Vagina (tissue), 2 donors: ENCODE measurements at regions not wholly inside any gene's neighbourhood (a gene's known extent, or its start where the extent isn't known, plus 50 kb on each side); places are given as distances from the start of the nearest gene placed in this dataset.

Experiments
- POLR2A ChIP-seq, 2 donors: fragments of 450-650 bp; IDR thresholded peaks; one replicate each; pipeline ENCODE4 v1.6.1; 2017; ENCODE audit warnings: antibody characterized with exemption in 2 of 2, mild to moderate bottlenecking in 2 of 2, moderate library complexity in 2 of 2
- POLR2AphosphoS5 ChIP-seq, 2 donors: sonication (generic); formaldehyde crosslinking; IDR thresholded peaks; one replicate each; pipeline ENCODE4 v1.9.0; 2017; ENCODE audit warnings: antibody characterized with exemption in 2 of 2, mild to moderate bottlenecking in 2 of 2, low read depth in 1 of 2; ENCODE audit not compliant: insufficient read depth in 1 of 2
- TF ChIP-seq, protein P1 (sequence below), 3 experiments: fragments of 450-650 bp in 2 of 3; fragments of 200-600 bp in 1 of 3; sonication (generic) in 1 of 3; IDR thresholded peaks; one replicate each; pipeline ENCODE4 v1.5.1; 2017 to 2019; ENCODE audit warnings: antibody characterized with exemption in 3 of 3, mild to moderate bottlenecking in 2 of 3, moderate library complexity in 2 of 3

DNA sequence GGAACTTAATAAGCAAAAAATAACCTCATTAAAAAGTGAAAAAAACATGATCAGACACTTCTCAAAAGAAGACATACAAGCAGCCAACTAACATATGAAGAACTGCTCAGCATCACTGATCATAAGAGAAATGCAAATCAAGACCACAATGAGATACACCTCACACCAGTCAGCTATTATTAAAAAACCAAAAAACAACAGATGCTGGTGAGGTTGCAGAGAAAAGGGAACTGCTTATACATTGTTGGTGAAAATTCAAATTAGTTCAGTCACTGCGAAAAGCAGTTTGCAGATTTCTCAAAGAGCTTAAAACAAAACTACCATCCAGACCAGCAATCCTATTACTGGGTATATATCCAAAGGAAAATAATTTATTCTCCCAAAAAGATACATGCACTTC, 513.3 kb downstream of the MDFIC start:
- TF ChIP-seq POLR2AphosphoS5 (IDR thresholded peaks at IDR 0.05; ENCODE audit: insufficient read depth in 1 of 2, low read depth in 1 of 2) (no peak), POLR2A (IDR thresholded peaks at IDR 0.05) (no peak)
- TF ChIP-seq, protein P1, sequence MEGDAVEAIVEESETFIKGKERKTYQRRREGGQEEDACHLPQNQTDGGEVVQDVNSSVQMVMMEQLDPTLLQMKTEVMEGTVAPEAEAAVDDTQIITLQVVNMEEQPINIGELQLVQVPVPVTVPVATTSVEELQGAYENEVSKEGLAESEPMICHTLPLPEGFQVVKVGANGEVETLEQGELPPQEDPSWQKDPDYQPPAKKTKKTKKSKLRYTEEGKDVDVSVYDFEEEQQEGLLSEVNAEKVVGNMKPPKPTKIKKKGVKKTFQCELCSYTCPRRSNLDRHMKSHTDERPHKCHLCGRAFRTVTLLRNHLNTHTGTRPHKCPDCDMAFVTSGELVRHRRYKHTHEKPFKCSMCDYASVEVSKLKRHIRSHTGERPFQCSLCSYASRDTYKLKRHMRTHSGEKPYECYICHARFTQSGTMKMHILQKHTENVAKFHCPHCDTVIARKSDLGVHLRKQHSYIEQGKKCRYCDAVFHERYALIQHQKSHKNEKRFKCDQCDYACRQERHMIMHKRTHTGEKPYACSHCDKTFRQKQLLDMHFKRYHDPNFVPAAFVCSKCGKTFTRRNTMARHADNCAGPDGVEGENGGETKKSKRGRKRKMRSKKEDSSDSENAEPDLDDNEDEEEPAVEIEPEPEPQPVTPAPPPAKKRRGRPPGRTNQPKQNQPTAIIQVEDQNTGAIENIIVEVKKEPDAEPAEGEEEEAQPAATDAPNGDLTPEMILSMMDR (IDR thresholded peaks at IDR 0.05), result no peak
